ENCODE measurements at regions not wholly inside any gene's neighbourhood (a gene's known extent, or its start where the extent isn't known, plus 50 kb on each side); places are given as distances from the start of the nearest gene placed in this dataset.

GRCh38 chr4:46450556-46450955, 60.6 kb upstream of the GABRA2 start (continued):
- TF ChIP-seq AFF4 (CRISPR knock-in tag; IDR thresholded peaks at IDR 0.05; ENCODE audit: borderline replicate concordance) = no peak

- DNase-seq (ENCODE audit: low spot score) (no peak), ATAC-seq (no peak)
- H3K36me3 Mint-ChIP-seq = no peaks in the 10 kb centered on the region
- H3K9me3 Mint-ChIP-seq = no peaks in the 10 kb centered on the region
- TF ChIP-seq ZBTB43 (CRISPR knock-in tag; IDR thresholded peaks at IDR 0.05) (no peak), ZNF416 (CRISPR knock-in tag; IDR thresholded peaks at IDR 0.05) (no peak), NFATC4 (CRISPR knock-in tag; IDR thresholded peaks at IDR 0.05) (no peak), ZNF532 (CRISPR knock-in tag; IDR thresholded peaks at IDR 0.05; ENCODE audit: borderline replicate concordance) (no peak), CBFB (CRISPR knock-in tag; IDR thresholded peaks at IDR 0.05; ENCODE audit: low read depth) (no peak), KAT7 (CRISPR knock-in tag; IDR thresholded peaks at IDR 0.05; ENCODE audit: borderline replicate concordance) (no peak), ZNF423 (CRISPR knock-in tag; IDR thresholded peaks at IDR 0.05) (no peak), ZBTB21 (CRISPR knock-in tag; IDR thresholded peaks at IDR 0.05; ENCODE audit: borderline replicate concordance) (no peak), MLX (CRISPR knock-in tag; IDR thresholded peaks at IDR 0.05) (no peak), ARID4B (CRISPR knock-in tag; IDR thresholded peaks at IDR 0.05; ENCODE audit: borderline replicate concordance) (no peak), PREB (CRISPR knock-in tag; IDR thresholded peaks at IDR 0.05; ENCODE audit: borderline replicate concordance) (no peak), ZSCAN18 (CRISPR knock-in tag; IDR thresholded peaks at IDR 0.05) (no peak), E2F4 (CRISPR knock-in tag; IDR thresholded peaks at IDR 0.05; ENCODE audit: borderline replicate concordance, low read depth) (no peak)
- H3K27me3 Mint-ChIP-seq (ENCODE audit: low read depth) = no peaks in the 10 kb centered on the region
- CTCF ChIA-PET = no interaction called here
- H3K4me1 Mint-ChIP-seq = no peaks in the 10 kb centered on the region
- POLR2A ChIA-PET = no interaction called here
- no peak overlapping the region for H3K4me3 Mint-ChIP-seq
- no peak overlapping the region for H3K27ac Mint-ChIP-seq
These were observed 55.9 kb upstream of the GABRA2 start for GRCh38 chr4:46445710-46446314.

All from WTC11 (cell line).